WERI-Rb-1 (cell line): ENCODE measurements at regions not wholly inside any gene's neighbourhood (a gene's known extent, or its start where the extent isn't known, plus 50 kb on each side); places are given as distances from the start of the nearest gene placed in this dataset.

Source experiments
- DNase-seq: peaks from one replicate; pipeline ENCODE4 v3.0.0-alpha.2; 2020
- H3K27ac ChIP-seq: fragments of 250-450 bp; sonication (Bioruptor Pico); 2 replicates; pipeline ENCODE4 v1.5.1; 2020; ENCODE audit warnings: mild to moderate bottlenecking, moderate library complexity
- H3K27me3 ChIP-seq: fragments of 250-450 bp; sonication (Bioruptor Pico); 2 replicates; pipeline ENCODE4 v1.5.1; 2021; ENCODE audit warnings: mild to moderate bottlenecking, low read depth, moderate library complexity; ENCODE audit not compliant: insufficient read depth, severe bottlenecking
- H3K36me3 ChIP-seq: fragments of 250-450 bp; sonication (Bioruptor Pico); 2 replicates; pipeline ENCODE4 v1.5.1; 2020; ENCODE audit warnings: mild to moderate bottlenecking, moderate library complexity
- H3K4me3 ChIP-seq: 2 replicates; pipeline ENCODE4 v1.5.1; 2011; ENCODE audit warnings: low read depth, mild to moderate bottlenecking, control low read depth, low read length
- H3K9me3 ChIP-seq: fragments of 250-450 bp; sonication (Bioruptor Pico); 2 replicates; pipeline ENCODE4 v1.5.1; 2021; ENCODE audit warnings: mild to moderate bottlenecking, moderate library complexity; ENCODE audit not compliant: severe bottlenecking
- TF ChIP-seq, protein P1 (sequence below): IDR thresholded peaks from 2 replicates; pipeline ENCODE4 v1.5.1; 2011; ENCODE audit warnings: low read depth, mild to moderate bottlenecking, control low read depth, inconsistent platforms, low read length

DNA sequence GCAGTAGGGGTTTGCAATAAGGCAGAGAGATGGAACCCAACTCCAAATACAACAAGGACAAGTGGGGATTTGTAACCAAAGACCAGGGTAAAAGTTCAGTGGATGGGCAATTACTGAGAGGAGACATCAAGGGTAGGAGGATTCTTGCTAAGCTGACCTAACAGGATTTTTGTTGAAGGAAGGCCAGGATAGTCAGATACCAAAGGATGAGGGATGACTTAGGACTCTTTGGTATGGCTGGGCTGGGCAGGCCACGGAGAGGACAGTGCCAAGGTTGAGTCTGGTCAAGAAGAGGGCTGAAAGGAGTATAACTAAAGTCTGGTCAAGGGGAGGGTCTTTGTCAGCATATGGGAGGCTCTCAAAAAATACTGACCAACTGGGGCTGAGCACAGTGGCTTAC lies 85.3 kb upstream of the UBE2E2 start:
- no peak overlapping the region for H3K27ac ChIP-seq
- H3K27me3 ChIP-seq, result no peaks in the 10 kb centered on the region
- no peak for DNase-seq
- no peaks in the 10 kb centered on the region for H3K9me3 ChIP-seq
- TF ChIP-seq, protein P1, sequence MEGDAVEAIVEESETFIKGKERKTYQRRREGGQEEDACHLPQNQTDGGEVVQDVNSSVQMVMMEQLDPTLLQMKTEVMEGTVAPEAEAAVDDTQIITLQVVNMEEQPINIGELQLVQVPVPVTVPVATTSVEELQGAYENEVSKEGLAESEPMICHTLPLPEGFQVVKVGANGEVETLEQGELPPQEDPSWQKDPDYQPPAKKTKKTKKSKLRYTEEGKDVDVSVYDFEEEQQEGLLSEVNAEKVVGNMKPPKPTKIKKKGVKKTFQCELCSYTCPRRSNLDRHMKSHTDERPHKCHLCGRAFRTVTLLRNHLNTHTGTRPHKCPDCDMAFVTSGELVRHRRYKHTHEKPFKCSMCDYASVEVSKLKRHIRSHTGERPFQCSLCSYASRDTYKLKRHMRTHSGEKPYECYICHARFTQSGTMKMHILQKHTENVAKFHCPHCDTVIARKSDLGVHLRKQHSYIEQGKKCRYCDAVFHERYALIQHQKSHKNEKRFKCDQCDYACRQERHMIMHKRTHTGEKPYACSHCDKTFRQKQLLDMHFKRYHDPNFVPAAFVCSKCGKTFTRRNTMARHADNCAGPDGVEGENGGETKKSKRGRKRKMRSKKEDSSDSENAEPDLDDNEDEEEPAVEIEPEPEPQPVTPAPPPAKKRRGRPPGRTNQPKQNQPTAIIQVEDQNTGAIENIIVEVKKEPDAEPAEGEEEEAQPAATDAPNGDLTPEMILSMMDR, result no peak
- H3K4me3 ChIP-seq, result no peak overlapping the region
- no peaks in the 10 kb centered on the region for H3K36me3 ChIP-seq

DNA sequence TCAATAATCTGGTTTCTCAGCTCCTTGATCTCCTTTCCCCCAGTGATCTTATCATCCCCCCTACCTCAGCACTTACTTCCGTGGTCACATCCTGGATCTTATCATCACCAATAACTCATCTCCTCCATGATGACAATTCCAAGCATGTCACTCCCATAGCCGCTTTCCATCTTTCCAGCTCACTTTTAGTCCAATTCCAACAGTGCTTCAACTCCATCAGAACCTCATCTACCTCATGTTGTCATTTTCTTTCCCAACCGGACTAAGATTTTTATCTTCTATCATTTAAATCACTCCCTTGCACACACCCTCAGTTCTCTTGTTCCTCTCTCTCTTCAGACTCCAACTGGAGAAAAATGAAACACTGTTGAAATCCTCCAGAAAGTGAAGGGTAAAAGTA lies 75.9 kb upstream of the UBE2E2 start:
- DNase-seq, result no peak
- no peak overlapping the region for H3K27ac ChIP-seq
- H3K9me3 ChIP-seq, result no peaks in the 10 kb centered on the region
- H3K4me3 ChIP-seq, result no peak overlapping the region
- no peaks in the 10 kb centered on the region for H3K27me3 ChIP-seq
- TF ChIP-seq, protein P1, result no peak
- H3K36me3 ChIP-seq, result no peaks in the 10 kb centered on the region

DNA sequence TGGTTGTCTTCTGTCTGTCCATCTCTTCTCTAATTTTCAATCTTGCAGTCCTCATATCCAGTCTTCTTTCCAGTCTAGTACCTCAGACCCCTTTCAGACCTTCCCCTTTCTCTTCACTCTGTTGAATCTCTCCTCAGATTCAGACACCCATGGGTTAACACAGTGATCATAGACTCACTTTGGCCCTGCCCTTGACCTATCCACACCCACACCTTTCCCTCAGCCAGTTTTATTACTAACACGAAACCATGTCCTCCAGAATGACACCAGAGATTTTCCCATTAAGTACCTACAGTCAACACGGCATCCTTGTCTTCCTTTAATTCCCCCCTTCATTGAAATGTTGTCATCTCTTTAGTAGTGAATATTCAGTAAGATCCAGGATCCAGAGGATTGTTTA lies 74.5 kb upstream of the UBE2E2 start:
- H3K27ac ChIP-seq, result no peak overlapping the region
- H3K4me3 ChIP-seq, result no peak overlapping the region
- DNase-seq, result no peak
- H3K9me3 ChIP-seq, result no peaks in the 10 kb centered on the region
- TF ChIP-seq, protein P1, result no peak
- no peaks in the 10 kb centered on the region for H3K27me3 ChIP-seq
- no peaks in the 10 kb centered on the region for H3K36me3 ChIP-seq

DNA sequence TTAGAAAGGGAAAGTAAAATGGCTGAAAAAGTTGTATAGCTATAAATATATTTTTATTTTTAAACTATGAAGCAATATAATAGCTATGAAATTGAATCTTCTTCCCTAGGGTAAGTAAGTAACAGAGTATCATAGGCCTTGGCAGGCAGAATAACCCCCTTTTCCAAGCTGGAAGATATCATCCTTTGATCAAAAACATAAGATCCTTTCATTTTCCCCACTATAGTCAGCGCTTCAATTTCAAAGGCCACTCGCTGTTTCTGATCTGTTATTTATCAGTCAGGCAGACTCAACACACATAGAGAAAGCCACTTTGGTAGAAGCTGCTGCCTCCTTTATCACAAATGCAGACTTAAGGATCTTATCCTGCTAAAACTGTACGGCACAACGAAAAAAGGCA lies 74.0 kb upstream of the UBE2E2 start:
- TF ChIP-seq, protein P1, result no peak
- Histone ChIP-seq H3K4me3 (no peak overlapping the region), H3K27ac (no peak overlapping the region), H3K9me3 (no peaks in the 10 kb centered on the region), H3K36me3 (no peaks in the 10 kb centered on the region), H3K27me3 (no peaks in the 10 kb centered on the region)
- no peak for DNase-seq

DNA sequence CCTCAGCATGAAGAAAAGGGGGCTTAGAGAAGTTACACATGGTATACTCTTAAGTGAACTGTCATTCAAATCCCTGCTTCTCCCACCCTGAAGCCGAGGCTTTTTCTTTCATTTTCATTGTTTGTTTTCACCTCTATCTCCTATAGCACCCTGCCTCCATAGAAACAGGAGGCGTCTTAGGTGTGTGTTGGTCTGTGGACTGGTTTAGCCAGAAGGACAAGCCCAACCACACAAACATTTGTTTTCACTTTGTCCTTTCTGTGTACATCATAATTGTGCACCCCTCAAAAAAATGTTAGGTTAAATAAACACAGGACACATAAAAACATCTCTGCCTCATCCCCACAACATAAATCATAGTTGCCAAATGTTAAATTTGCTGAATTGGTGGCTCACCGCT lies 73.3 kb upstream of the UBE2E2 start:
- Histone ChIP-seq H3K27ac (no peak overlapping the region), H3K27me3 (no peaks in the 10 kb centered on the region), H3K9me3 (no peaks in the 10 kb centered on the region), H3K4me3 (no peak overlapping the region), H3K36me3 (no peaks in the 10 kb centered on the region)
- TF ChIP-seq, protein P1, result no peak
- no peak for DNase-seq

DNA sequence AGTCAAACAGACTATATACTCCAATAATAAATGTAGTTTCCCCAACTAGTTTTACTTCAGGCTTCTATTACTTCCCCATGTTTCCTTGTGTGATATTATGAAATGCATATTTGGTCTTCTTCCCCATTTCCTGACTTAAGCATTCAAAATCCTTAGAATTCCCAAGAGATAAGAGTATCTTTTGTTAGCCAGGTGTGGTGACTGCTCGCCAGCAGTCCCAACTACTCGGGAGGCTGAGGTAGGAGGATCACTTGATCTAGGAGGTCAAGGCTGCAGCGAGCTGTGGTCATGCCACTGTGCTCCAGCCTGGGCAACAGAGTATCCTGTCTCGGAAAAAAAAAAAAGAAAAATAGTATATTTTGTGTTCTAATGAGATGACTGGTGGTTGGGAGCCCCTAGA lies 72.7 kb upstream of the UBE2E2 start:
- TF ChIP-seq, protein P1, result no peak
- H3K9me3 ChIP-seq, result no peaks in the 10 kb centered on the region
- H3K27ac ChIP-seq, result no peak overlapping the region

More for the DNA sequence above, 72.7 kb upstream of the UBE2E2 start:
- Histone ChIP-seq H3K27me3 (no peaks in the 10 kb centered on the region), H3K4me3 (no peak overlapping the region), H3K36me3 (no peaks in the 10 kb centered on the region)
- no peak for DNase-seq
